Osteocyte (in vitro differentiated cells): ENCODE measurements at regions not wholly inside any gene's neighbourhood (a gene's known extent, or its start where the extent isn't known, plus 50 kb on each side); places are given as distances from the start of the nearest gene placed in this dataset.

Experiments used
- DNase-seq: peaks from one replicate; pipeline ENCODE4 v3.0.0; 2021; ENCODE audit warnings: mixed read lengths; ENCODE audit not compliant: unreplicated experiment; ENCODE audit errors: extremely low spot score
- H3K27ac Mint-ChIP-seq: one replicate; pipeline ENCODE4 v1.8.0; 2021; ENCODE audit warnings: mild to moderate bottlenecking, mixed read lengths; ENCODE audit not compliant: unreplicated experiment
- H3K27me3 Mint-ChIP-seq: one replicate; pipeline ENCODE4 v1.8.0; 2021; ENCODE audit warnings: mixed read lengths; ENCODE audit not compliant: unreplicated experiment
- H3K36me3 Mint-ChIP-seq: one replicate; pipeline ENCODE4 v1.8.0; 2021; ENCODE audit warnings: mixed read lengths; ENCODE audit not compliant: unreplicated experiment
- H3K4me1 Mint-ChIP-seq: one replicate; pipeline ENCODE4 v1.8.0; 2021; ENCODE audit warnings: mixed read lengths; ENCODE audit not compliant: unreplicated experiment
- H3K4me3 Mint-ChIP-seq: one replicate; pipeline ENCODE4 v1.8.0; 2021; ENCODE audit warnings: mild to moderate bottlenecking, moderate library complexity, mixed read lengths; ENCODE audit not compliant: unreplicated experiment
- H3K9me3 Mint-ChIP-seq: one replicate; pipeline ENCODE4 v1.8.0; 2021; ENCODE audit warnings: mixed read lengths; ENCODE audit not compliant: unreplicated experiment
- CTCF ChIP-seq: fragments of 200-600 bp; sonication (generic); IDR thresholded peaks from 2 replicates; pipeline ENCODE4 v1.5.0; 2021; ENCODE audit warnings: antibody characterized with exemption, mild to moderate bottlenecking, moderate library complexity

- no peak for DNase-seq
- Mint-ChIP-seq H3K27me3 (no peaks in the 10 kb centered on the region), H3K9me3 (peaks cover 14% of the 10 kb centered on the region), H3K36me3 (peaks cover 4% of the 10 kb centered on the region), H3K4me1 (peaks cover 15% of the 10 kb centered on the region), H3K4me3 (no peak overlapping the region), H3K27ac (no peak overlapping the region)
- no peak for TF ChIP-seq CTCF
Measured at GRCh38 chr10:36057180-36057579, 415.1 kb upstream of the FZD8 start.

- Mint-ChIP-seq H3K4me3 (no peak overlapping the region), H3K9me3 (peaks cover 14% of the 10 kb centered on the region), H3K27ac (no peak overlapping the region), H3K4me1 (peaks cover 18% of the 10 kb centered on the region), H3K36me3 (peaks cover 4% of the 10 kb centered on the region), H3K27me3 (peaks cover 3% of the 10 kb centered on the region)
- no peak for DNase-seq
- no peak for TF ChIP-seq CTCF
Measured at GRCh38 chr10:36053775-36054174, 411.7 kb upstream of the FZD8 start.

- H3K27ac Mint-ChIP-seq, result no peak overlapping the region
- H3K9me3 Mint-ChIP-seq, result peaks cover 14% of the 10 kb centered on the region
- H3K4me1 Mint-ChIP-seq, result peaks cover 18% of the 10 kb centered on the region
- no peak for DNase-seq
- no peak overlapping the region for H3K4me3 Mint-ChIP-seq
- peaks cover 3% of the 10 kb centered on the region for H3K27me3 Mint-ChIP-seq
- H3K36me3 Mint-ChIP-seq, result peaks cover 4% of the 10 kb centered on the region
- no peak for TF ChIP-seq CTCF
Measured at GRCh38 chr10:36053271-36053670, 411.2 kb upstream of the FZD8 start.

- peaks cover 3% of the 10 kb centered on the region for H3K27me3 Mint-ChIP-seq
- H3K4me1 Mint-ChIP-seq, result peaks cover 6% of the 10 kb centered on the region
- no peak for DNase-seq
- no peak overlapping the region for H3K27ac Mint-ChIP-seq
- H3K4me3 Mint-ChIP-seq, result no peak overlapping the region
- H3K9me3 Mint-ChIP-seq, result peaks cover 18% of the 10 kb centered on the region
- H3K36me3 Mint-ChIP-seq, result peaks cover 4% of the 10 kb centered on the region
- no peak for TF ChIP-seq CTCF
Measured at GRCh38 chr10:36051500-36051991, 409.4 kb upstream of the FZD8 start.

GRCh38 chr10:36050763-36051499, 408.8 kb upstream of the FZD8 start:
- Mint-ChIP-seq H3K27ac (no peak overlapping the region), H3K27me3 (peaks cover 3% of the 10 kb centered on the region), H3K36me3 (peaks cover 4% of the 10 kb centered on the region), H3K4me1 (peaks cover 6% of the 10 kb centered on the region), H3K4me3 (no peak overlapping the region), H3K9me3 (peaks cover 16% of the 10 kb centered on the region)
- TF ChIP-seq CTCF, result no peak
- DNase-seq, result no peak
